Common myeloid progenitor, CD34-positive (primary cell): ENCODE measurements at regions not wholly inside any gene's neighbourhood (a gene's known extent, or its start where the extent isn't known, plus 50 kb on each side); places are given as distances from the start of the nearest gene placed in this dataset.

Experiments
- CTCF ChIA-PET: fragments of 350-600 bp; sonication (Branson Sonifier 250); formaldehyde crosslinking; loops from one replicate; lab custom pipeline; 2021; ENCODE audit warnings: antibody characterized with exemption; lab: Charles Lee
- POLR2A ChIA-PET: fragments of 350-600 bp; sonication (Branson Sonifier 250); formaldehyde crosslinking; loops from one replicate; lab custom pipeline; 2021; ENCODE audit warnings: antibody characterized with exemption; lab: Charles Lee
- DNase-seq, 3 donors: peaks; one replicate each; pipeline versions ENCODE4 v3.0.0 to v3.0.0-alpha.2; 2013
- H3K27ac ChIP-seq, 2 experiments: 1 replicate in 1 of 2; 2 replicates in 1 of 2; pipeline ENCODE4 v1.7.0; 2013; ENCODE audit warnings: inconsistent platforms in 2 of 2, low read length in 2 of 2, mild to moderate bottlenecking in 2 of 2, low read depth in 1 of 2, moderate library complexity in 1 of 2; ENCODE audit not compliant: severe bottlenecking in 2 of 2, insufficient read depth in 1 of 2, poor library complexity in 1 of 2
- H3K27me3 ChIP-seq, 5 experiments: replicated peaks in 2 of 5; 1 replicate in 3 of 5; 2 replicates in 2 of 5; pipeline versions ENCODE4 v1.6.1 to v1.7.0; 2013; ENCODE audit warnings: low read length in 4 of 5, mild to moderate bottlenecking in 2 of 5, moderate library complexity in 2 of 5, inconsistent platforms in 1 of 5; ENCODE audit not compliant: insufficient read depth in 5 of 5, control insufficient read depth in 4 of 5
- H3K36me3 ChIP-seq, 4 experiments: 1 replicate in 2 of 4; 2 replicates in 2 of 4; pipeline versions ENCODE4 v1.6.1 to v1.7.0; 2013; ENCODE audit warnings: low read length in 3 of 4, control low read depth in 1 of 4, mild to moderate bottlenecking in 1 of 4; ENCODE audit not compliant: control insufficient read depth in 4 of 4, insufficient read depth in 4 of 4
- H3K4me1 ChIP-seq, 4 experiments: 1 replicate in 3 of 4; 2 replicates in 1 of 4; pipeline versions ENCODE4 v1.6.1 to v1.7.1; 2013; ENCODE audit warnings: low read length in 3 of 4, mild to moderate bottlenecking in 3 of 4, control low read depth in 1 of 4, inconsistent platforms in 1 of 4, moderate library complexity in 1 of 4; ENCODE audit not compliant: control insufficient read depth in 4 of 4, insufficient read depth in 4 of 4; ENCODE audit errors: control extremely low read depth in 1 of 4
- H3K4me3 ChIP-seq, 7 experiments: 1 replicate in 4 of 7; 2 replicates in 3 of 7; pipeline versions ENCODE4 v1.5.1 to v1.7.0; 2013; ENCODE audit warnings: mild to moderate bottlenecking in 7 of 7, low read length in 6 of 7, moderate library complexity in 6 of 7, inconsistent platforms in 2 of 7, low read depth in 2 of 7, control low read depth in 1 of 7; ENCODE audit not compliant: insufficient read depth in 4 of 7, control insufficient read depth in 1 of 7; ENCODE audit errors: extremely low read depth in 1 of 7
- H3K9me3 ChIP-seq, 5 experiments: 1 replicate in 4 of 5; 2 replicates in 1 of 5; pipeline versions ENCODE4 v1.6.1 to v1.7.1; 2013; ENCODE audit warnings: low read length in 4 of 5, mild to moderate bottlenecking in 2 of 5, inconsistent platforms in 1 of 5, low read depth in 1 of 5, moderate library complexity in 1 of 5; ENCODE audit not compliant: control insufficient read depth in 4 of 5, insufficient read depth in 2 of 5; ENCODE audit errors: control extremely low read depth in 1 of 5
- WGBS: methylation state at CpG from one replicate; pipeline ENCODE4 v1.1.5; 2013; ENCODE audit not compliant: insufficient coverage; 5-methylcytosine and 5-hydroxymethylcytosine counted together

- WGBS = 100% methylated on average over 1 of the region's 3 CpGs
- no peaks in the 10 kb centered on the region for H3K4me1 ChIP-seq
- CTCF ChIA-PET = no interaction called here
- POLR2A ChIA-PET = no interaction called here
- no peaks in the 10 kb centered on the region for H3K9me3 ChIP-seq
- no peak for DNase-seq
- H3K27ac ChIP-seq = no peak overlapping the region
- no peaks in the 10 kb centered on the region for H3K27me3 ChIP-seq
- no peaks in the 10 kb centered on the region for H3K36me3 ChIP-seq
- H3K4me3 ChIP-seq = no peak overlapping the region
Observed at GRCh38 chr2:123624816-123625215, 400.3 kb upstream of the CNTNAP5 start.

- POLR2A ChIA-PET = no interaction called here
Observed at GRCh38 chr2:123636232-123636631, 388.9 kb upstream of the CNTNAP5 start.

DNA sequence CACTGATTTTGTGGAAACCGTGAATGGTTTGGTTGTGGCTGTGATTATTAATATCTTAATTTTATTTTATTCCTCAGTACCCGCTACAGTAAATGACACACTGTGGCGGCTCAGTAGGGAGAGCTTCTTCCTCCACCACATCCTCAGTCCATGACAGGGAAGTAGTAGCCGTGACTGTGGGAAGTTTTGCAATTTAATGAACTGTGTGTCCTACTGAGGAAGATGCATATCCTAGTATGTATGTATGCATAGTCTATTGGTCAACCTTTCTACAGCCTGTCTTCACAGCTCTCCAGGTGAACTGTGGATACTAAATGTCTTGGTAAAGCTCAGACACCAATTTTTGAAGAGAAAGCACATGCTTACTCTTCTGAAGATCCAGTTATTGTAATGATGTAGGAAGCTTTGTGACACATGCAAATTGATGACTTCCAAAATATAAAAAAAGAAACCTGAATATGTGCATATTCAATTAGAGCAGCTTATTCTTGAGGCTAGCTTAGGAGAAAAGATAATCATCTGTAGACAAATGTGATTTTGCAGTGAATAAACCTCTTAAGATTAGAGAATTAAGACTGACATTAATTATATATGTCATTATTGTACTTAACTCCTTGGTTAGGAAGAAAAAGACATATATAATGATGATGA is 384.3 kb upstream of the CNTNAP5 start:
- Histone ChIP-seq H3K4me3 (no peak overlapping the region), H3K36me3 (no peaks in the 10 kb centered on the region), H3K27ac (no peak overlapping the region), H3K4me1 (no peaks in the 10 kb centered on the region), H3K9me3 (no peaks in the 10 kb centered on the region), H3K27me3 (no peaks in the 10 kb centered on the region)
- ChIA-PET POLR2A (no interaction called here), CTCF (no interaction called here)
- no CpG with 5 or more reads among the region's 4 CpGs for WGBS
- DNase-seq = no peak

More at GRCh38 chr2:123636232-123636631, 388.9 kb upstream of the CNTNAP5 start:
- no peaks in the 10 kb centered on the region for H3K9me3 ChIP-seq
- H3K27me3 ChIP-seq = no peaks in the 10 kb centered on the region
- CTCF ChIA-PET = no interaction called here
- H3K36me3 ChIP-seq = no peaks in the 10 kb centered on the region
- DNase-seq = no peak
- H3K27ac ChIP-seq = no peak overlapping the region
- no peaks in the 10 kb centered on the region for H3K4me1 ChIP-seq
- no peak overlapping the region for H3K4me3 ChIP-seq
- no CpG with 5 or more reads among the region's 1 CpG for WGBS

GRCh38 chr2:123644053-123644452 is 381.0 kb upstream of the CNTNAP5 start:
- Histone ChIP-seq H3K4me3 (no peak overlapping the region), H3K27ac (no peak overlapping the region), H3K36me3 (no peaks in the 10 kb centered on the region), H3K4me1 (peaks cover 0 to 13% (median 7%) of the 10 kb centered on the region in 4 experiments), H3K27me3 (no peaks in the 10 kb centered on the region), H3K9me3 (no peaks in the 10 kb centered on the region)
- CTCF ChIA-PET = no interaction called here
- POLR2A ChIA-PET = no interaction called here
- DNase-seq = no peak

DNA sequence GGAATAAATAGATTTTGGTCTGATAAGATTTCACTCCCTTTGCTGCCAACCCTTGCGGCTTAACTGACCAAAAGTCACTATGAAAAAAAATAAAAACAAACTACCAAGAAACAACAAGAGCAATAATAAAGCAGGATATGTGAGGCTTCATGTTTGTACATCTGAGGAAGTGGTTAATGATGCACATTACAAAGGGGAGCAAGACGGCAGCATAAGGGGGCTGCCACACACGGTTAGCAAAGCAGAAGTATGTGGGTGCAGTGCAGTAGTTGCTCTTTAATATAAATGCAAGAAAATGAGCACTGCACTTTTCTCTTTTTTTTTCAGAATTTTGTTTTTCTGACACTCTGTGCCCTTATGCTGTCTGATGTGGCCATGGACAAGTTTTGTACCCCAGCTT is 377.1 kb upstream of the CNTNAP5 start:
- CTCF ChIA-PET = no interaction called here

DNA sequence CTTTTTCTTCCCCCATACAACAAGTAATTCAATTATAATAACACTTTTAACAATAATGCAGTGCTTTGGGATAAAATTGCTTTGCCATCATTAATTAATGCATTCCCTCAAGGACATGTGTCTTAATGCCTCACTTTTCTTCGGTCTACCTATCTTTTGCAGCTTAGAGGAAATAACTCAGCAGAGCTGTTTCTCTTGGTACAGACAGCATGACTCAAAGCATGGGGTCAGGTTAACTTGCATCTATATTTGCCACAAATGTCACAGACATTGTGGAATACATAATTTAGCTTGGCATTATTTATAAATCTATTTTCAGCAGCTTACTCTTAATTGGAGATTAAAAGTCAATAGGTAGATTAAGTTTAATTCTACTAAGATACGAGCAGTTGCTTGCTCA is 376.1 kb upstream of the CNTNAP5 start:
- no peaks in the 10 kb centered on the region for H3K9me3 ChIP-seq
- H3K36me3 ChIP-seq = no peaks in the 10 kb centered on the region
- H3K4me3 ChIP-seq = no peak overlapping the region
- H3K4me1 ChIP-seq = peaks cover 0 to 20% (median 10%) of the 10 kb centered on the region in 4 experiments
- ChIA-PET POLR2A (no interaction called here), CTCF (no interaction called here)
- no peak overlapping the region for H3K27ac ChIP-seq
- peak in 2 of 3 donors; percentile 25 to 55 for DNase-seq
- 11% methylated on average over 1 of the region's 2 CpGs for WGBS
- no peaks in the 10 kb centered on the region for H3K27me3 ChIP-seq

More for the DNA sequence above, 377.1 kb upstream of the CNTNAP5 start:
- H3K36me3 ChIP-seq = no peaks in the 10 kb centered on the region
- H3K4me3 ChIP-seq = peak overlapping the region in 1 of 7 experiments; percentile 11
- H3K27ac ChIP-seq = peak overlapping the region; percentile 17 to 18
- no peaks in the 10 kb centered on the region for H3K9me3 ChIP-seq
- peak; percentile 42 to 92 (median 84) for DNase-seq
- POLR2A ChIA-PET = no interaction called here
- H3K4me1 ChIP-seq = peaks cover 0 to 20% (median 10%) of the 10 kb centered on the region in 4 experiments
- H3K27me3 ChIP-seq = no peaks in the 10 kb centered on the region
- 0% methylated on average over 2 of the region's 3 CpGs for WGBS

DNA sequence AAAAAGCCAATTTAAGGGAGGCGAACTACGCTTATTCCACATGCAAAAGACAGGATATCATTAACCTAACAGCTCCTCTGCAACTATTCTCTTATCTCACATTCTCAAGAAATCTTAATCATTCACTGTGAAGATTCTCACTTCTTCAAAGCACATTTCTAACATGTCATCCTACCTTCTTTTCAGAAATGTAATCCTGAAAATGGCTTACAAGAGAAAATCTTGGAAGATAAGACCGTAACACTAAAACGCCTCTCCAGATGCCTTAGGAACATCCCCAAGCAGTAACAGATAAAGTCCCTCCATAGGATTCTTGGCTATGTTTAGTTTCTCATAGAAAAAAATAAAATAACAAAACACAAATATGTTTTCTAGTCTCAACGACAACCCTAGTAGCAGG is 373.9 kb upstream of the CNTNAP5 start:
- CTCF ChIA-PET = interaction anchor here (3.3 kb wide), 1 partner anchor 12 kb away, joined by 6 read pairs; no protein-coding TSS in a partner anchor

More for the DNA sequence above, 373.9 kb upstream of the CNTNAP5 start:
- Histone ChIP-seq H3K9me3 (no peaks in the 10 kb centered on the region), H3K36me3 (no peaks in the 10 kb centered on the region), H3K4me1 (peaks cover 0 to 20% (median 10%) of the 10 kb centered on the region in 4 experiments), H3K4me3 (no peak overlapping the region), H3K27ac (no peak overlapping the region), H3K27me3 (no peaks in the 10 kb centered on the region)
- WGBS = 100% methylated on average over 2 of the region's 5 CpGs
- POLR2A ChIA-PET = no interaction called here
- no peak for DNase-seq
